HG02885 (cell line): ENCODE measurements at regions not wholly inside any gene's neighbourhood (a gene's known extent, or its start where the extent isn't known, plus 50 kb on each side); places are given as distances from the start of the nearest gene placed in this dataset.
"Not testable (repeated sequence)": the region's sequence is repeated elsewhere in the genome, so short reads cannot be mapped to it uniquely, and the experiment has no call there.

ENCODE experiments used
- ATAC-seq: cut with Tn5 transposase; IDR thresholded peaks from one replicate; pipeline ENCODE4 v1.9.1; 2021; ENCODE audit warnings: mild to moderate bottlenecking; ENCODE audit not compliant: unreplicated experiment, poor library complexity

DNA sequence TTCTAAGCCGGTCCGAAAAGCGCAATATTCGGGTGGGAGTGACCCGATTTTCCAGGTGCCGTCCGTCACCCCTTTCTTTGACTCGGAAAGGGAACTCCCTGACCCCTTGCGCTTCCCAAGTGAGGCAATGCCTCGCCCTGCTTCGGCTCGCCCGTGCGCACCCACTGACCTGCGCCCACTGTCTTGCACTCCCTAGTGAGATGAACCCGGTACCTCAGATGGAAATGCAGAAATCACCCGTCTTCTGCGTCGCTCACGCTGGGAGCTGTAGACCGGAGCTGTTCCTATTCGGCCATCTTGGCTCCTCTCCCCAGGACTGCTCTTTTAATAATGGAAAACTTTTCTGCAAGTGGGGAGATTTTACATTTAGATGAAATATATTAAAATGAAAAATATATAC is 297.5 kb downstream of the LNPK start:
- not testable (repeated sequence) for ATAC-seq

DNA sequence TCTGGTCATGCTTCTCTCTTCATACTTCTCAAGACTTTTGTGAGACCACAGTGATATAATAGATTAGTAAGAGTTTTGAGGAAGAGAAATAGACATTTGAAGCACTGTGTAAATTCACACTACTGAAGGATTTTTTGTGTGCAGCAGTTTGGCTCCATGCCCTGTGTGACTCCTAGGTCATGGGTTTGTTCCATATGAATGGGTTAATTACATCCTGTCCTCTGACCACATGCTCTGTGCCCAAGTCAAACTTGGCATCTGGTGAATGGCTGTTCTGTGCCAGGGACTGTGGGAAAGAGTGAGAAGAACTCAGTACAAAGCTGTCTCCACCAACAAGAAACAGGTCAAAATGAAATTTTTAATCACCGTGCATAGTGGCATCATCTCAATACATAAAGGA is 304.0 kb downstream of the LNPK start:
- no peak for ATAC-seq

DNA sequence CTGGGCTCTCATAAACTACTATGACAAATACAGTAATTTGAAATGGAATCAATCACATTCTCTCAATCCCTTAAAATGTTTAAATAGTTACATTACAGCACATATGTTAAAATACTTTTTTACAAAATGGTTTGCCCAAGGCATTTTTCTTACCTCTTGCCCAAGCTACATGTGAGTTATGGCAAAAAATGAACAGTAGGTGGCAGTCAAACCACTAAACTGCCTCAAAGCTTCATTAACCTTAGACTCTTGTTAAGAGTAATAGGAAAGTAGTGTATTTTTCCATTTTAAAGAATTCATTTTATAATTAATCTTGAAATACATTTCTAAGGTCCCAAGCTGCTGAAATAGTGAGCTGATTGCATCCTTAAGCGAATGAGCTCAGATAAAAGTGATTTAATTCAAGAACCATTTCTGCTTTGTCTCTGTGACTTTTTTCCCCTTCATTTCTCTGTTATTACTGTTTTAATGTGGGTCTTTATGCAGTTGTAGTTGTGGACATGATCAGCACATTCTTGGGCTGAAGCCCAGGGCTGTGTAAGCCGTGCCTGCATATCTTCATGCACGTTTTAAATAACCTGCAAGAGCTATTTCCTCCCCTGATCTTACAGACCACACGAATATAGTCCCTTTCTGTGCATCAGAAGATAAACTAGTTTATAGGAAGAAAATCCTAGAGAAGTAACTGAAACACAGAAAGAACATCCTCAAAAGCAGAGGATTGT is 311.8 kb downstream of the LNPK start:
- ATAC-seq = peak; percentile 72

DNA sequence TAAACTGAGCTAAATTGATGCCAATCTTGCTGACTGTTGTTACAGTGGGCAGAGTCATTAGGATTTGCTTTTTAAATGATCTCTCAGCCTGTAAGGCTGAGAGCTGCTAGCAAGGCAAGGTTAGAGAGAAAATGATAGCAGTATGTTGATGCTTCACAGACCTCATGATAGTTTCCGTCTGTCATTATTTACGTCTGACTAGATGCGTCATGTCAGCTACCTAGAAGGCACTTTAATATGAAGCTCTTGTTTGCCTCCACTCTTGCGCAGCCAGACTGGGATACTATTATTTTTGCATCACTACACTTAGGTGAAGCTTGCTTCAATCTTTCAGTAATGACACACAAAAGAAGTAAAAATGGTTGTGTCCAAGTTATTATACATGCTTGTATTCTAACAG is 313.8 kb downstream of the LNPK start:
- ATAC-seq = no peak

DNA sequence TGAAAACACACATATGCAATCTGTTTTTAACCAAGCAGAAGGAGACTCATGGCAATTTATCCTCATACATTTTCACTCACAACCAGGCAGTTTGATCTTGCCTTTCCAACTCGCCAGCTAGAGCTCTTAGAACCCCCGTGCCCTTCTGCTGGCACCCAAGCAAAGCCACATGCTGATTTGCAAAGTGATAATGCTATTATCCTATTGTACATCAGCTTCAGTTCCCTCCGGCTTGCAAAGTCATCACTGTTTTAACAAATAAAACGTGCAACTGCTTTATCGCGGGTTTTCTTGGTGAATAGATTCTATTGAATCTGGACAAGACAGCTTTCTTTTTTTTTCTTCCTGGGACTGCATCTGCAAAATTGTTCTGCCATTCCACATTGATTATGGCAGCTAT is 314.6 kb downstream of the LNPK start:
- ATAC-seq = no peak

DNA sequence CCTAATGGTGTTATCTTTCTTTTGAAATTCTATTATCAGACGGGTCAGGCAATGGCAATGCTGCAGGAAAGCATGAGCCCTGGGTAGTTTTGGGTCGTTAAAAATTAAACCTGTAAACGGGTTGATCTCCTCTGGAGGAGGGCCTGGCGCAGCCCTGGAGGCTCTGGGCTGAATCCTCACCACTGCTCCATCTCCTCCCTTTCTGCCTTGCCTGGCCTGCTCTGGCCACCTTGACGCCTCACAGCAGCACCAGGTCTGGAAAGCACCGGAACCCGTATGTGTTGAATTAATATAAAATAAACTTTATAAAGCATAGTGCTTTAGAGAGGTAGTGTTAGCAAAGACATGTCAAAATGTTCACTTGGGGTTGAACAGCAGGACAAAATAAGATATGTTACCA is 316.1 kb downstream of the LNPK start:
- ATAC-seq = no peak

DNA sequence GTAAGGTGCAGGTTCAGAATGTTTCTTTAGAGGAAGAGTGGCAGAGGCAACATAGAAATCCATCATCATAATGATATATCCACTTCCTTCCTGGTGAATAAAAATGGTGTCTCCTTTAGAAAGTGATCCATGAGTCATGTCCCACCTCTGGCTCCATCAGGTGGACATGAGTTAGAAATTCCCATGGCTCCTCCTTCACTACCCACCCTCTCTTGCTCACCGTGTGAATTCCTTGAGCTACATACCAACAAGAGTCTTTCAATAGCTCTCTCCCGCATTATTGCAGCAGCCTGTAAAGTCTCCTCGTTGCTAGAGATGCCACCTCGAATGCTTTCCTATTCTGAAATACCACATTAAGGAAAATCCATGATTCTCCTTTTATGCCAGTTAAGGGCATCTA is 317.6 kb downstream of the LNPK start:
- no peak for ATAC-seq

DNA sequence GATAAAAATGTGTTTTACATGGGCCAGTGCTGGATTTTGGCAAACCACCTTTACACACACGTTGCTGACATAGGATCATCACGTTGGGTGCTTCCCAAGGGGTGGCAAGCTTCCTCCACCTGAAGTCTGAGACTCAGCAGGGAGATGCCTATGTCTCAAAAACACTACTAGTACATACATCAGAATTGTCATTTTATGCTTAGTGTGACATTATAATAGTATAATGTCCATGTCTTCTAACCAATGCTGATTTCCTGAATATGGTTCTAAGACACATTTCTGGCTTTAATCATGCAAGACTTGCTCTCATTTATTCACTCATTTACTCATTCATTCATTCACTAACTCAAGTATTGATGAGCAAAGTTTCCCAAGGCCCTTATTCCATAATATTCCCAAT is 322.3 kb downstream of the LNPK start:
- no peak for ATAC-seq

DNA sequence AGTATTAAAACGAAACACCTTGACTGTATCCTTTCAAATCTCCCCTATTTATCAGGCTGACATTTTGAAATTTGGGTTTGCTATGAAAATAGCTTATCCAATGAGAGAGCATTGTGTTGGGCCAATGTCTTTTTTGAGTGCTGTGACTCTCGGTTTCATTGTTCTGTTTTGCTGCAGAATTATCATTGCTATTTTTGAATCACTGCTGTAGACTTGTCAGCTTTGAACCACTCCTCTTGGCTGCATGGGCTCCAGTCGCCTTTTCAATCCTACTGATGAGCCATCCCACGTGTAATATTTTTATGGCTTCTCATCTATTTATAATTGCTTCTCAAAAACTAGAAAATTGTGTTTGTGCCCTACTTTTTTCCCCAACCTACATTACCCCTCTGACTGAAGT is 322.8 kb downstream of the LNPK start:
- ATAC-seq = no peak

DNA sequence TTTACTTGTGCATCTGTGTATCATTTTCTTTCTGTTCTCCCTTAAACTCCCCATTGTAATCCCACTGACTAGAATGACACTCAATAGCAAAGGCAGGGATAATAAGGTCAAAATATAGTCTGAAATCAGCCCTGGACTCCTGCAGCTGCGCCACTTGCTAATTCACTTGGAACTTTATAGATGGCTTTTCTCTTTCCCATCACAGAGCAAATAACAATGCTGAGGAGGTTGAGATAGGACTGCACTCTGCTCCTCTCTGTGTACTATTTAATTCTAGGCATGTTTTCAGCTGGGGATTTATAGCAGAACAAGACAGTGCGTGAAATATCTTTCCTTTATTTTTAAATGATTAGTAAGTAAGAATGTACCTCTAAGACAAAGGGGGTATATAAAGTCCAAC is 324.2 kb downstream of the LNPK start:
- no peak for ATAC-seq

DNA sequence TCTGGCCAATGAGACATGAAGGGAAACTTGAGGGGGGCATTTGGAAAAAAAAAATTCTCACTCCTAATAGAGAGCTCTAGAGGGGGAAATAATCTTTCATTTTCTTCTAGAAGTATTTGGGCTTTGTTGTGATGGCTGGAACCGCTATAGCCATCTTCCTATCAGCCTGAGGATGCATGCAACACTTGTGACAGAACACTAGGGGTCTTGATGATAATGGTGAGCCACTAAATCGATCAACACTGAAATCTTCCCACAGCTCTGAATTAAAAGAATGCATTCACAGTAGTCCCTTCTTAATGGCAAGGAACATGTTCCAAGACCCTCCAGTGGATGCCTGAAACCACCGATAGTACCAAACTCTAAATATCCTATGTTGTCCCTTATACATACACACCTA is 325.3 kb downstream of the LNPK start:
- ATAC-seq = no peak

DNA sequence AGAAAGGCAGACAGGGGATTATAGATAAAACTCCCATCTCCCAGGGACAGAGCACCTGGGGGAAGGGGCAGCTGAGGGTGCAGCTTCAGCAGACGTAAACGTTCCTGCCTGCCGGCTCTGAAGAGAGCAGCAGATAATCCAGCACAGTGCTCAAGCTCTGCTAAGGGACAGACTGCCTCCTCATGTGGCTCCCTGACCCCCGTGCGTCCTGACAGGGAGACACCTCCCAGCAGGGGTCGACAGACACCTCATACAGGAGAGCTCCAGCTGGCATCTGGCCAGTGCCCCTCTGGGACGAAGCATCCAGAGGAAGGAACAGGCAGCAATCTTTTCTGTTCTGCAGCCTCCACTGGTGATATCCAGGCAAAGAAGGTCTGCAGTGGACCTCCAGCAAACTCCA is 333.3 kb downstream of the LNPK start:
- ATAC-seq = not testable (repeated sequence)

DNA sequence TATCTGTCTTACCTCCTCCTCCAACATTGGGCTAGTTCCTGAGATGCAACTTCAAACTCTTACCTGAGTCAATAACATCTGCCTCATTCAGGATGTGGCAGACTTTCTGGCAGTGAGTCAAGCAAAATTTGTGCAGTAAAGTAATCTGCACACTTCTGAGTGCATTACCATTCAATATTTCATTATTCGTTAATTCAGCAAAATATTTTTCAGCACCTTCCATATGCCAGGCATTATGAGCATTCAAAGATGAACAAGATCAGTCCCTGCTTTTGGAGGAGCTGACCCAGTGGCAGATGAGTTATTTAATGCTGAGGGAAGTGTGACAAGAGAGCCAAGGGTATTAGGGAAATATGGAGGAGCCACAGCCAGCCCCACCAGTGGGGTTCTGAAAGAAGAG is 339.7 kb downstream of the LNPK start:
- no peak for ATAC-seq

DNA sequence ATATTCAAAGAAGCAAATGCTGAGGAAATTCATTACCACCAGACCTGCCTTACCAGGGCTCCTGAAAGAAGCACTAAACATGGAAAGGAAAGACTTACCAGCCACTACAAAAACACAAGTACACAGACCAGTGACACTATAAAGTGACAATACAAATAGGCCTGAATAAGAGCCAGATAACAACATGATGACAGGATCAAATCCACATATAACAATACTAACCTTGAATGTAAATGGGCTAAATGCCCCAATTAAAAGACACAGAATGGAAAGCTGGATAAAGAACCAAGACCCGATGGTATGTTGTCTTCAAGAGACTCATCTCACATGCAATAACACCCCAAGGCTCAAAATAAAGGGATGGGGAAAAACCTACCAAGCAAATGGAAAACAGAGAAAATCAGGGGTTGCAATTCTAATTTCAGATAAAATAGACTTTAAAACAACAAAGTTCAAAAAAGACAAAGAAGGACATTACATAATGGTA is 353.4 kb downstream of the LNPK start:
- ATAC-seq = no peak

DNA sequence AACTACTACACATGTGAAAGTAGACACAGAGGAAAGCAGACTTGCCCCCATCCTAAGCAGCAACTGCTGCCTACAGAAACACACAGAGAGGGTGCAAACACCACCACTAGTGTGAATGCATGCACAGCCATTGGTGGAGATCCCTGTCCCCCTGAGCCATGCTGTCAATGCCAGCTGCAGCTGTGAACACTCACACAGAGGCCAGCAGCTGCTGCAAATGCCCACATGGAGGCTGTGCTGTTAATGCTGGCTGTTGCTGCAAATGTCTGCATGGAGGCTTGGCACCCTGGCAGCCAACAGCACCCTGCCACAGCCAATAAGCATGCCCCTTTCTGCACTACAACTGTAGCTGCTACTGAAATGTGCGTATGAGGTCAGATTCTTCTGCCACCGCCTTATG is 355.0 kb downstream of the LNPK start:
- no peak for ATAC-seq

DNA sequence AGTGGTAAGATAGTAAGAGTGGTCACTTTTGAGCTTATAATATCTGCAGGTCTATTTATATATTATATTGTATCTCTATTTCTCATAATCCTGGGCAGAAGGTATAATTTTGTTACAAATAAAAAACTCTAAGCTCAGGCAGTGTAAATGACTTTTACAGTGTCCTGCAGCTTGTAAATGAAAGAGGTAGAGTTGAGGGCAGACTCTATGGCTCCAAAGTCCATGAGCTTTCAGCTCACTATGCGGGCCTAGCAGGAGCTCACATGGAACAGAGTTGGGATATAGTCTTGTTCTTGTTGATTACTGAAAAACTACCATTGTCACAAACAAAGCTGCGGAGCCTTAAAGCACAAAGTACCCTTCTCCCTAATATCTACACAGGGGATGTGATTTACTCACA is 361.4 kb downstream of the LNPK start:
- ATAC-seq = no peak

DNA sequence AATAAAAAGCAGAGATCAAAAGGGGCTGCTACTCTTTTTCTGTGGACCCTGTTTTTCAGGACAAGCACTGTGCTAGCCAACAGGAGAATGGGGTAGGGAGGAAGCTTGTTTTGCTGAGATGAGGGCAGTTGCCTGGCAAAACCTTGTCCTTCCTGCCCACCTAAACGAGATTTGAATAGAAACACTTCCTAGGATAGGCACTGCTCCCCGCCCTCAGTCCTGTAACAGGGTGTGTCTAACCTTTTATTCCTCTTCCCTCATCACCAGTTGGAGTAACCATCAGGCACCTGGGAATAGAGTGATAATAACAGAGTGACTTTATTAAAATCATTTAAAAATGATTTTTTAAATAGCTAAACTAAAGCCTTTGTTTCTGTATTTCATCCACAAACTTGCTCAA is 368.8 kb downstream of the LNPK start:
- no peak for ATAC-seq

DNA sequence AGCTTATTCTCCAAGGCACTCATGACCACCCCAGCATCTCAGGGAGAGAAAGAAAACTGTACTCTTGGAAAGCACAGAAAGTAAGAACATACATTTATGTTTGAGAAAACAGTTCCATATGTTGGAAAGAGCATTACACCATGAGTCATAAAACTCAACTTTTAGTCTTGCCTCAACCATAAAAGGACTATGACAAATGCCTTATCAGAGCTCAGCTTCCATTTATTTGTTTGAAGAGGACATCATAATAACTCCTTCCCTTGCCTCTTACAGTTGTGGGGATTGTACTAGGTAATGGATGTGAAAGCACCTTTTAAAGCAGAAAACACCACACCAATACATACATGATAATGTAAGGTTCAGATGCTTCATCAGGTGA is 370.8 kb downstream of the LNPK start:
- ATAC-seq = no peak

DNA sequence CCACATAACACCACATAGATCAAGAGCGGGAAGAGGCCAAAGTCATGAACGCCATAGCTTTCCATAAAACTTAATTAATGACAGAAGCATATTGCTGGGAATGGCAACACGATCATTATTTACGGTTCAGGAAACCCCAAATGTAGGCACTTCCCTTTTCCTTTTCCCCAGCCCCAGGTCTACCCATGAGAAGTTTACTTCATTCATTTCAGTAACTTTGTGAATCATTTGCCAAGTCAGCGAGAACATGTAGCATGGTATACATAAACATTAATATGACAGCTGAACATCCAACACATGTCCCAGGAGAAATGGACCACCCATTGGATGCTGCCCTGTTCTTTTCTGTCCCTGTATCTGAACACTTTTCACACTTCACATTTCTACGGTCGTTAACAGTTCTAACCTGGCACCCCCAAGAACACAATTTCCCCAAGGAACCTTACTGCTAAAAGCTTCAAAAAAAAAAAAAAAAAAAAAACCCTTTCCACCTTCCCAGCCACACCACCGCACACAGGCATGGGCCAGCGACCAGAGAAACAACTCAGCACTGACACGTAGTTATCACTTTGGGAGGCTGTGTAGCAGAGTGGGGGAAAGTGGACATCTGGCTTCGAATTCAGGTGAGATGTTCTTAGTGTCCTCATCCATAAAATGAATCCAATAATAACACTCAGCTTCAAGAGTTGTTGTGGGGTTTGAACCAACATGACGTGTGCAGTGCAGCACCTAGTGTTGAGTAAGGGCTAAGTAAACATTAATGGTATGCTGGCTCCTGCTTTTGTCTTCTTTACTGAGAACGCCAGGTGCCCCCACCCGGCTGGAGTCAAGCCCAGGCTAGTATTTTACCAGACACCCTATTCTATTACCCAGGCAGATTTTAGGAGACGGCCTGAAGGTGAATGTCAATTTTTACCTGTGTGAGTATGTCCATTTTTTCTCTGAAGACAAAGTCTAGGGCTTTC is 371.5 kb downstream of the LNPK start:
- no peak for ATAC-seq

DNA sequence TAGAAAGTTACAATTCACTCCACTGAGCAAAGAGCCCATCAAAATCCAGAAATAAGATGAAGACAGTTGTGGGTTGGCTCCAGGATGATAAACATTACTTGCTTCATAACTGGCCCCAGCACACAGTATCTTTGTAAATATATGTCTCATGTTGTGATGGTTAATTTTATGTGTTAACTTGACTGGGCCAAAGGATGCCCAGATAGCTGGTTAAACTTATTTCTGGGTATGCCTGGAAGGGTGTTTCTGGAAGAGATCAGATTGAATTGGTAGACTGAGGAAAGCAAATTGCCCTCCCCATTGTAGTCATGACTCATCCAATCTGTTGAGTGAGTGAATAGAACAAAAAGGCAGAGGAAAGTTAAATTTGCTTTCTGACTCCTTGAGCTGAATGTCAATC is 373.8 kb downstream of the LNPK start:
- no peak for ATAC-seq

DNA sequence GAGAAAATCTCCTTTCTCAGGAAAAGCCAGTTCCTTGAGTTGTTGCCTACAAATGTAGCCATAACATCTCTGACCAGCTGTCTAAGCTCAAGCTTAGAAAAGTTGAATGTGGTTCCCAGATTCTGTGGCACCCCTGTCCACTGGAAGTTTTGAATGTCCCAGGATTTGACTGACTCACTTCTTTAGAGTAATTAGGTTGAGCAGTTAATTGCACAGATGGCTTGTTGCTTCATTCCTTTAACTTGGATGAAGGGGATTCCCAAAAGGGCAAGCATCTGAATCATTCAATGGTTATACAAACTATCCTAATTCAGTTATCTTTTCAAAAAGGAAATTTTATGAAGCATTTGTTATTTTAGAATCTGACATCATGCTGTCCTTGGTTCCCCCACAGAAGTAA is 374.7 kb downstream of the LNPK start:
- ATAC-seq = no peak

DNA sequence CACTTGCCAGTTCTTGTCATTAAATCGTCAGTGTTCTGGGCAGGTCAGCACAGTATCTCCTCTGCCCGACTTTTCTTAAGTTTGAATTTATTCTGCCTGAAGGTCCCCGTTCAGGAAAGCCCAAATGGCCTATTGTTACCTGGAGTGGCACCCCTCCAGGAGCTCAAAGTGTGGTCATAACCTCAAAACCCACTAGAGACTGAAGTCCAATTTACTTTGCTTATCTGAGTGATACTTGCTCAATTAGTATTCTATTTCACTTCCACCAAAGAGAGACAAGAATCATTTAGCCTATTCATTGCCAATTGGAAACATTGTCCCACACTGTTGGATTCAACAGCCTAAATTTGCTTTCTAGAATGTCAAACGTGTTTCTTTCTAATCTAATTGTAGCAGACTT is 375.3 kb downstream of the LNPK start:
- no peak for ATAC-seq
